AG04449 (cell line): ENCODE measurements at regions not wholly inside any gene's neighbourhood (a gene's known extent, or its start where the extent isn't known, plus 50 kb on each side); places are given as distances from the start of the nearest gene placed in this dataset.

Experiments used
- CTCF ChIA-PET: fragments of 350-600 bp; formaldehyde crosslinking; extraction: SDS; loops from one replicate; lab custom pipeline; 2021; ENCODE audit warnings: antibody characterized with exemption; lab: Yijun Ruan, JAX
- POLR2A ChIA-PET: fragments of 400-600, 350-600 bp; formaldehyde crosslinking; extraction: SDS; loops from one replicate; lab custom pipeline; 2020; ENCODE audit warnings: antibody characterized with exemption, inconsistent platforms; lab: Yijun Ruan, JAX
- DNase-seq: peaks from one replicate; pipeline ENCODE4 v3.0.0-alpha.2; 2010; ENCODE audit warnings: low read depth, low spot score
- H3K4me3 ChIP-seq: 2 replicates; pipeline ENCODE4 v1.5.1; 2011; ENCODE audit warnings: low read depth, mild to moderate bottlenecking, control low read depth, low read length
- CTCF ChIP-seq: IDR thresholded peaks from one replicate; pipeline ENCODE4 v1.5.1; 2011; ENCODE audit warnings: mild to moderate bottlenecking, moderate library complexity, low read length, control low read depth, inconsistent platforms; ENCODE audit not compliant: insufficient read depth; ENCODE audit errors: missing control alignments

- ChIA-PET CTCF (no interaction called here), POLR2A (no interaction called here)
- no peak overlapping the region for H3K4me3 ChIP-seq
- TF ChIP-seq CTCF, result no peak
- no peak for DNase-seq
Measured at GRCh38 chr5:101091902-101092301, 188.8 kb upstream of the ST8SIA4 start.

GRCh38 chr5:101084353-101084752 is 181.3 kb upstream of the ST8SIA4 start:
- POLR2A ChIA-PET, result no interaction called here
- no peak overlapping the region for H3K4me3 ChIP-seq
- CTCF ChIA-PET, result no interaction called here
- TF ChIP-seq CTCF, result no peak
- DNase-seq, result no peak

- ChIA-PET CTCF (no interaction called here), POLR2A (no interaction called here)
- H3K4me3 ChIP-seq, result no peak overlapping the region
- no peak for TF ChIP-seq CTCF
- no peak for DNase-seq
Measured at GRCh38 chr5:101080462-101081240, 177.6 kb upstream of the ST8SIA4 start.

GRCh38 chr5:101068298-101068697 is 165.2 kb upstream of the ST8SIA4 start:
- CTCF ChIA-PET, result no interaction called here
- POLR2A ChIA-PET, result no interaction called here
- no peak for TF ChIP-seq CTCF

GRCh38 chr5:101067429-101067828 is 164.3 kb upstream of the ST8SIA4 start:
- no peak for TF ChIP-seq CTCF
- ChIA-PET CTCF (no interaction called here), POLR2A (no interaction called here)
- DNase-seq, result no peak
- no peak overlapping the region for H3K4me3 ChIP-seq

More at GRCh38 chr5:101068298-101068697, 165.2 kb upstream of the ST8SIA4 start:
- DNase-seq, result no peak
- no peak overlapping the region for H3K4me3 ChIP-seq

GRCh38 chr5:101062902-101063301 is 159.8 kb upstream of the ST8SIA4 start:
- H3K4me3 ChIP-seq, result no peak overlapping the region
- ChIA-PET POLR2A (no interaction called here), CTCF (no interaction called here)
- TF ChIP-seq CTCF, result no peak
- no peak for DNase-seq
